Trophoblast cell (in vitro differentiated cells and primary cell): ENCODE measurements at regions not wholly inside any gene's neighbourhood (a gene's known extent, or its start where the extent isn't known, plus 50 kb on each side); places are given as distances from the start of the nearest gene placed in this dataset.

ENCODE experiments used
- DNase-seq, 2 donors: peaks; one replicate each; pipeline ENCODE4 v3.0.0-alpha.2; 2016
- H2AFZ ChIP-seq: 2 replicates; pipeline ENCODE4 v1.6.1; 2013; ENCODE audit warnings: low read length, moderate library complexity, mild to moderate bottlenecking; ENCODE audit not compliant: insufficient read depth, poor library complexity
- H2AK5ac ChIP-seq: 2 replicates; pipeline ENCODE4 v1.6.1; 2013; ENCODE audit warnings: mild to moderate bottlenecking, low read length
- H2BK120ac ChIP-seq: 2 replicates; pipeline ENCODE4 v1.6.1; 2013; ENCODE audit warnings: low read length, mild to moderate bottlenecking, moderate library complexity; ENCODE audit not compliant: insufficient read depth, poor library complexity
- H2BK12ac ChIP-seq: 2 replicates; pipeline ENCODE4 v1.6.1; 2013; ENCODE audit warnings: mild to moderate bottlenecking, low read length, moderate library complexity
- H2BK5ac ChIP-seq: 2 replicates; pipeline ENCODE4 v1.6.1; 2013; ENCODE audit warnings: low read length, low read depth, moderate library complexity, mild to moderate bottlenecking; ENCODE audit not compliant: poor library complexity
- H3K14ac ChIP-seq: 2 replicates; pipeline ENCODE4 v1.6.1; 2013; ENCODE audit warnings: mild to moderate bottlenecking, low read length
- H3K18ac ChIP-seq: 2 replicates; pipeline ENCODE4 v1.6.1; 2013; ENCODE audit warnings: mild to moderate bottlenecking, low read length
- H3K23ac ChIP-seq: 2 replicates; pipeline ENCODE4 v1.6.1; 2013; ENCODE audit warnings: low read length
- H3K27ac ChIP-seq: 2 replicates; pipeline ENCODE4 v1.5.1; 2013; ENCODE audit warnings: low read depth, mild to moderate bottlenecking, inconsistent platforms, low read length, moderate library complexity
- H3K27me3 ChIP-seq: 2 replicates; pipeline ENCODE4 v1.6.1; 2013; ENCODE audit warnings: inconsistent platforms, mild to moderate bottlenecking, low read length, moderate library complexity; ENCODE audit not compliant: insufficient read depth
- H3K36me3 ChIP-seq, 2 experiments: 1 replicate in 1 of 2; 2 replicates in 1 of 2; pipeline ENCODE4 v1.6.1; 2013; ENCODE audit warnings: low read length in 2 of 2, mild to moderate bottlenecking in 2 of 2, moderate library complexity in 1 of 2; ENCODE audit not compliant: insufficient read depth in 2 of 2, control insufficient read depth in 1 of 2
- H3K4ac ChIP-seq: 2 replicates; pipeline ENCODE4 v1.6.1; 2013; ENCODE audit warnings: low read depth, mild to moderate bottlenecking, low read length, moderate library complexity
- H3K4me1 ChIP-seq, 2 experiments: 1 replicate in 1 of 2; 2 replicates in 1 of 2; pipeline ENCODE4 v1.6.1; 2013; ENCODE audit warnings: low read length in 2 of 2, mild to moderate bottlenecking in 2 of 2, moderate library complexity in 1 of 2; ENCODE audit not compliant: insufficient read depth in 2 of 2, control insufficient read depth in 1 of 2
- H3K4me2 ChIP-seq: 2 replicates; pipeline ENCODE4 v1.6.1; 2013; ENCODE audit warnings: inconsistent platforms, mild to moderate bottlenecking, low read length, moderate library complexity
- H3K4me3 ChIP-seq: 2 replicates; pipeline ENCODE4 v1.5.1; 2013; ENCODE audit warnings: mild to moderate bottlenecking, low read depth, low read length, inconsistent platforms
- H3K79me1 ChIP-seq: one replicate; pipeline ENCODE4 v1.6.1; 2013; ENCODE audit warnings: low read length
- H3K79me2 ChIP-seq: 2 replicates; pipeline ENCODE4 v1.6.1; 2013; ENCODE audit warnings: low read length, mild to moderate bottlenecking; ENCODE audit not compliant: control insufficient read depth, insufficient read depth, poor library complexity
- H3K9ac ChIP-seq: 2 replicates; pipeline ENCODE4 v1.6.1; 2013; ENCODE audit warnings: mild to moderate bottlenecking, low read length
- H3K9me3 ChIP-seq: 2 replicates; pipeline ENCODE4 v1.6.1; 2013; ENCODE audit warnings: low read depth, mild to moderate bottlenecking, control low read depth, inconsistent platforms, low read length; ENCODE audit not compliant: insufficient read depth
- H4K12ac ChIP-seq: 2 replicates; pipeline ENCODE4 v1.6.1; 2013; ENCODE audit warnings: low read depth, mild to moderate bottlenecking, low read length, moderate library complexity
- H4K8ac ChIP-seq: 2 replicates; pipeline ENCODE4 v1.6.1; 2013; ENCODE audit warnings: low read depth, mild to moderate bottlenecking, low read length, moderate library complexity
- H4K91ac ChIP-seq: one replicate; pipeline ENCODE4 v1.6.1; 2013; ENCODE audit warnings: low read depth, mild to moderate bottlenecking, low read length, moderate library complexity
- WGBS: extraction: QIAGEN DNeasy Blood & Tissue Kit; methylation state at CpG from one replicate; pipeline ENCODE4 v1.1.7; 2013; ENCODE audit warnings: missing lambda C conversion rate; ENCODE audit not compliant: insufficient read length, insufficient coverage; ENCODE audit errors: extremely low coverage; 5-methylcytosine and 5-hydroxymethylcytosine counted together

DNA sequence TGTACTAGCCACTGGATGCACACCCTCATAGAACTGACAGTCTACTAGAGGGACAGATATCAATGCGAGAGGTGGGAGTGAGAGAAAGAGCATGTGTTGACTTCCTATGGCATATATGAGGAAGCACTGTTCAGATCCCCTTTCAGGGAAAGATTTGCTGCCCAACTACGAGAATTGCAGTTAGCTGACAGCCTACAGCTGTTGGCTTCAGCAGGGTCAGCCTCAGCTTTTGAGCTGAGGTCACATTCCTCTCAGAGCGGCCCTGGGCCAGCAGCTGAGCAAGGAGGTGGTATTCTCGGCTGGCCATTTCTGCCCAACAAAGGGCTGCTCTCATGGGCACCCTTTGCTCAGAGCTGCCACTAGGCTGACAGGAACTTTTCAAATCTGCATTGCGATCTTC is 580.2 kb downstream of the MID1IP1 start:
- Histone ChIP-seq H3K23ac (no peak overlapping the region), H3K27ac (no peak overlapping the region), H2AK5ac (no peak overlapping the region), H2BK120ac (no peak overlapping the region), H2BK12ac (no peak overlapping the region), H3K27me3 (no peaks in the 10 kb centered on the region), H3K79me1 (no peaks in the 10 kb centered on the region), H2AFZ (no peak overlapping the region), H4K12ac (no peak overlapping the region), H3K9ac (no peak overlapping the region), H4K91ac (no peak overlapping the region), H3K79me2 (no peaks in the 10 kb centered on the region), H3K14ac (no peak overlapping the region), H3K4ac (no peak overlapping the region), H3K36me3 (no peaks in the 10 kb centered on the region), H2BK5ac (no peak overlapping the region), H4K8ac (no peak overlapping the region), H3K18ac (no peak overlapping the region), H3K9me3 (no peaks in the 10 kb centered on the region), H3K4me3 (no peak overlapping the region), H3K4me2 (no peak overlapping the region), H3K4me1 (no peaks in the 10 kb centered on the region)
- no peak for DNase-seq
- WGBS: no CpG with 5 or more reads among the region's 5 CpGs

DNA sequence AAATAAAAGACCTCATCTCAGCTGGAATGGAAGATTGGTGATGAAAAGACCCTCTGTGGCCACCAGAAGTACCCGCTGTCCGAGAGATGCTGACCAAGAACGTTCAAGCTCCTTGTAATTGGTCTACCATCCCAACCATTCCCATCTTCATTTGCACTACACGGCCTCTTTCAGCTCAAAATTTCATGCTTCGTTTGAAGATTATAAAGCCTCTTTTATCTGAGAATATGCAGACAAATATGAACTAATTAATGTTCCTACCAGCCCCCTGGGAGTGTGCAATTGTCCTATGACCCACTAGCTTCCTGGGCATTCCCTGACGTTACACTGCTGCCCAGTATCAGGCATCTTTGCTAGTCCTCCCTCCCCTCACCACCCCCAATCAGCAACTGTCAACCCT is 583.7 kb downstream of the MID1IP1 start:
- no peak overlapping the region for H3K23ac ChIP-seq
- no peaks in the 10 kb centered on the region for H3K36me3 ChIP-seq
- H2BK12ac ChIP-seq: no peak overlapping the region
- H4K12ac ChIP-seq: no peak overlapping the region
- no peak overlapping the region for H4K8ac ChIP-seq
- no peak overlapping the region for H3K9ac ChIP-seq
- no peaks in the 10 kb centered on the region for H3K79me2 ChIP-seq
- no peak for DNase-seq
- H2BK5ac ChIP-seq: no peak overlapping the region
- H3K14ac ChIP-seq: no peak overlapping the region
- H3K4me1 ChIP-seq: no peaks in the 10 kb centered on the region
- no peak overlapping the region for H3K4me2 ChIP-seq
- H2BK120ac ChIP-seq: no peak overlapping the region
- H3K9me3 ChIP-seq: no peaks in the 10 kb centered on the region
- no peak overlapping the region for H4K91ac ChIP-seq
- no CpG with 5 or more reads among the region's 6 CpGs for WGBS
- H3K79me1 ChIP-seq: no peaks in the 10 kb centered on the region
- no peak overlapping the region for H3K4me3 ChIP-seq
- H3K27ac ChIP-seq: no peak overlapping the region
- no peaks in the 10 kb centered on the region for H3K27me3 ChIP-seq
- no peak overlapping the region for H2AK5ac ChIP-seq
- H3K4ac ChIP-seq: no peak overlapping the region
- no peak overlapping the region for H2AFZ ChIP-seq
- H3K18ac ChIP-seq: no peak overlapping the region

DNA sequence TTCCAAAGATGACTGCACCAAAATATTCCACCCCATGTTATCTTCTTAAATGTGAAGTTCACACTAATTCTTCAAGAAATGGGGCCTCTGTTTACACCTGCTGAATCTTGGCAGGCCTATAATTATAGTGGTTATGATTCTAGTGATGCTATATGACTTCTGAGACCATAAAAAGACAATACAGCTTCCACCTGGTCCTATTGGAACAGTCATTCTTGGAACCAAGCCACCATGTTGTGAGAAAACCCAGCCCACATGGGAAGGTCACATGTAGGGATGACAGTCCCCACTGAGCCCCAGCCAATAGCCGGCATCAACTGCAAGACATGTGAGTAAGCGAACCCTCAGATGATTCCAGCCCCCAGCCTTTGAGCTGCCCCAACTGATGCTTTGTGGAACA is 587.5 kb downstream of the MID1IP1 start:
- no peak overlapping the region for H3K4me2 ChIP-seq
- H4K8ac ChIP-seq: no peak overlapping the region
- H2BK120ac ChIP-seq: no peak overlapping the region
- no peak for DNase-seq
- H3K23ac ChIP-seq: no peak overlapping the region
- H3K9me3 ChIP-seq: no peaks in the 10 kb centered on the region
- no CpG with 5 or more reads among the region's 2 CpGs for WGBS
- no peak overlapping the region for H3K4ac ChIP-seq
- H3K9ac ChIP-seq: no peak overlapping the region
- no peaks in the 10 kb centered on the region for H3K4me1 ChIP-seq
- H3K4me3 ChIP-seq: no peak overlapping the region
- H2AK5ac ChIP-seq: no peak overlapping the region
- H2BK12ac ChIP-seq: no peak overlapping the region
- H3K79me2 ChIP-seq: no peaks in the 10 kb centered on the region
- H4K12ac ChIP-seq: no peak overlapping the region
- H3K36me3 ChIP-seq: no peaks in the 10 kb centered on the region
- no peak overlapping the region for H4K91ac ChIP-seq
- H3K14ac ChIP-seq: no peak overlapping the region
- H3K79me1 ChIP-seq: no peaks in the 10 kb centered on the region
- H2AFZ ChIP-seq: no peak overlapping the region
- no peak overlapping the region for H3K18ac ChIP-seq
- H3K27ac ChIP-seq: no peak overlapping the region
- H3K27me3 ChIP-seq: no peaks in the 10 kb centered on the region
- no peak overlapping the region for H2BK5ac ChIP-seq

- no peak overlapping the region for H4K8ac ChIP-seq
- no peaks in the 10 kb centered on the region for H3K79me1 ChIP-seq
- no peak overlapping the region for H4K12ac ChIP-seq
- H3K4ac ChIP-seq: no peak overlapping the region
- no peaks in the 10 kb centered on the region for H3K27me3 ChIP-seq
- no peak overlapping the region for H2BK12ac ChIP-seq
- no peaks in the 10 kb centered on the region for H3K36me3 ChIP-seq
- H3K9ac ChIP-seq: no peak overlapping the region
- H3K4me1 ChIP-seq: no peaks in the 10 kb centered on the region
- H3K4me2 ChIP-seq: no peak overlapping the region
- H3K27ac ChIP-seq: no peak overlapping the region
- WGBS: no CpG with 5 or more reads among the region's 10 CpGs
- H2AK5ac ChIP-seq: no peak overlapping the region
- H3K9me3 ChIP-seq: no peaks in the 10 kb centered on the region
- H3K79me2 ChIP-seq: no peaks in the 10 kb centered on the region
- H3K14ac ChIP-seq: no peak overlapping the region
- H3K4me3 ChIP-seq: no peak overlapping the region
- H3K18ac ChIP-seq: no peak overlapping the region
- no peak overlapping the region for H2AFZ ChIP-seq
- H2BK120ac ChIP-seq: no peak overlapping the region
- H3K23ac ChIP-seq: no peak overlapping the region
- DNase-seq: no peak
- H4K91ac ChIP-seq: no peak overlapping the region
- H2BK5ac ChIP-seq: no peak overlapping the region
Measured at GRCh38 chrX:39396358-39396995, 595.2 kb downstream of the MID1IP1 start.
